Ishikawa (cell line): ENCODE measurements at regions not wholly inside any gene's neighbourhood (a gene's known extent, or its start where the extent isn't known, plus 50 kb on each side); places are given as distances from the start of the nearest gene placed in this dataset.

Experiments used
- CEBPB ChIP-seq: IDR thresholded peaks from 2 replicates; pipeline ENCODE4 v1.6.1; 2012
- CREB1 ChIP-seq: IDR thresholded peaks from 2 replicates; pipeline ENCODE4 v1.6.1; 2012; ENCODE audit warnings: low read depth
- EGR1 ChIP-seq: IDR thresholded peaks from 2 replicates; pipeline ENCODE4 v1.6.1; 2012
- EP300 ChIP-seq: IDR thresholded peaks from 2 replicates; pipeline ENCODE4 v1.6.1; 2012; ENCODE audit warnings: borderline replicate concordance
- FOXM1 ChIP-seq: IDR thresholded peaks from 2 replicates; pipeline ENCODE4 v1.6.1; 2012; ENCODE audit warnings: low read depth, borderline replicate concordance
- MAX ChIP-seq: IDR thresholded peaks from 2 replicates; pipeline ENCODE4 v1.6.1; 2012
- NFIC ChIP-seq: IDR thresholded peaks from 2 replicates; pipeline ENCODE4 v1.6.1; 2012
- RAD21 ChIP-seq: IDR thresholded peaks from 2 replicates; pipeline ENCODE4 v1.6.1; 2012; ENCODE audit warnings: low read depth
- REST ChIP-seq: IDR thresholded peaks from 2 replicates; pipeline ENCODE4 v1.6.1; 2012; ENCODE audit warnings: low read depth, mild to moderate bottlenecking
- TAF1 ChIP-seq: IDR thresholded peaks from 2 replicates; pipeline ENCODE4 v1.6.1; 2012; ENCODE audit warnings: low read depth, mild to moderate bottlenecking
- TCF12 ChIP-seq: IDR thresholded peaks from 2 replicates; pipeline ENCODE4 v1.6.1; 2012; ENCODE audit warnings: low read depth
- TEAD4 ChIP-seq: IDR thresholded peaks from 2 replicates; pipeline ENCODE4 v1.6.1; 2012
- USF1 ChIP-seq: IDR thresholded peaks from 2 replicates; pipeline ENCODE4 v1.6.1; 2012
- YY1 ChIP-seq: IDR thresholded peaks from 2 replicates; pipeline ENCODE4 v1.6.1; 2012; ENCODE audit warnings: low read depth
- ZBTB7A ChIP-seq: IDR thresholded peaks from 2 replicates; pipeline ENCODE4 v1.6.1; 2012; ENCODE audit warnings: low read depth

- no peak for TF ChIP-seq FOXM1
- no peak for TF ChIP-seq CEBPB
- no peak for TF ChIP-seq USF1
- TF ChIP-seq CREB1: no peak
Measured at GRCh38 chr7:28269700-28270361, 89.2 kb upstream of the JAZF1 start.

GRCh38 chr7:28270536-28270935 lies 89.9 kb upstream of the JAZF1 start:
- TF ChIP-seq CREB1: no peak
- no peak for TF ChIP-seq MAX
- TF ChIP-seq REST: no peak

GRCh38 chr7:28272461-28272877 lies 91.9 kb upstream of the JAZF1 start:
- TF ChIP-seq RAD21: peak; percentile 31; the same call in 1 of the 2 replicates
- no peak for TF ChIP-seq NFIC

- no peak for TF ChIP-seq FOXM1
- TF ChIP-seq REST: no peak
- TF ChIP-seq TAF1: no peak
- TF ChIP-seq NFIC: no peak
- TF ChIP-seq CEBPB: no peak
- no peak for TF ChIP-seq EGR1
- TF ChIP-seq TEAD4: no peak
- TF ChIP-seq TCF12: no peak
- no peak for TF ChIP-seq ZBTB7A
- TF ChIP-seq CREB1: no peak
- TF ChIP-seq RAD21: no peak
- TF ChIP-seq USF1: no peak
- TF ChIP-seq YY1: no peak
- no peak for TF ChIP-seq MAX
- no peak for TF ChIP-seq EP300
Measured at GRCh38 chr7:28276298-28276697, 95.7 kb upstream of the JAZF1 start.

GRCh38 chr7:28277364-28277763 lies 96.8 kb upstream of the JAZF1 start:
- no peak for TF ChIP-seq EP300
- TF ChIP-seq FOXM1: no peak
- no peak for TF ChIP-seq NFIC
- no peak for TF ChIP-seq CREB1
- TF ChIP-seq RAD21: no peak
- TF ChIP-seq ZBTB7A: no peak
- TF ChIP-seq TAF1: no peak
- TF ChIP-seq EGR1: no peak
- no peak for TF ChIP-seq YY1
- no peak for TF ChIP-seq TCF12
- no peak for TF ChIP-seq TEAD4
- TF ChIP-seq CEBPB: no peak
- no peak for TF ChIP-seq USF1
- TF ChIP-seq REST: no peak
- TF ChIP-seq MAX: no peak
